CD14-positive monocyte (primary cell): ENCODE measurements at regions not wholly inside any gene's neighbourhood (a gene's known extent, or its start where the extent isn't known, plus 50 kb on each side); places are given as distances from the start of the nearest gene placed in this dataset.

Source experiments
- DNase-seq, 3 donors: peaks; one replicate each; pipeline ENCODE4 v3.0.0-alpha.2; 2011 to 2022
- H2AFZ ChIP-seq: 2 replicates; pipeline ENCODE4 v1.6.0; 2012; ENCODE audit warnings: mild to moderate bottlenecking, low read depth, low read length, inconsistent platforms; ENCODE audit not compliant: insufficient read depth, poor library complexity, severe bottlenecking
- H3K27ac ChIP-seq, 2 donors: 1 replicate in 1 of 2; 2 replicates in 1 of 2; pipeline ENCODE4 v1.5.1; 2012 to 2013; ENCODE audit warnings: low read length in 2 of 2, control low read depth in 1 of 2, inconsistent platforms in 1 of 2, low read depth in 1 of 2, mild to moderate bottlenecking in 1 of 2
- H3K27me3 ChIP-seq, 2 donors: one replicate each; pipeline versions ENCODE4 v1.6.0 to v1.6.1; 2011 to 2013; ENCODE audit warnings: low read length in 2 of 2; ENCODE audit not compliant: control insufficient read depth in 2 of 2, insufficient read depth in 2 of 2
- H3K36me3 ChIP-seq, 2 donors: replicated peaks in 1 of 2; 1 replicate in 1 of 2; 2 replicates in 1 of 2; pipeline versions ENCODE4 v1.5.1 to v1.6.1; 2012 to 2013; ENCODE audit warnings: low read length in 2 of 2, control low read depth in 1 of 2, inconsistent platforms in 1 of 2, mild to moderate bottlenecking in 1 of 2; ENCODE audit not compliant: insufficient read depth in 2 of 2, control insufficient read depth in 1 of 2
- H3K4me1 ChIP-seq, 2 donors: 1 replicate in 1 of 2; 2 replicates in 1 of 2; pipeline versions ENCODE4 v1.5.1 to v1.6.1; 2012 to 2013; ENCODE audit warnings: low read length in 2 of 2, control low read depth in 1 of 2, inconsistent platforms in 1 of 2, mild to moderate bottlenecking in 1 of 2, moderate library complexity in 1 of 2; ENCODE audit not compliant: insufficient read depth in 2 of 2, control insufficient read depth in 1 of 2
- H3K4me2 ChIP-seq: replicated peaks from 2 replicates; pipeline ENCODE3; 2012; ENCODE audit warnings: low read length, moderate library complexity, mild to moderate bottlenecking; ENCODE audit not compliant: poor library complexity, severe bottlenecking; ENCODE audit errors: extremely low read depth
- H3K4me3 ChIP-seq, 3 experiments: fragments of 200-600 bp in 1 of 3; sonication (generic) in 1 of 3; replicated peaks in 1 of 3; 1 replicate in 2 of 3; 2 replicates in 1 of 3; pipeline ENCODE4 v1.5.1; 2011 to 2013; ENCODE audit warnings: low read length in 3 of 3, mild to moderate bottlenecking in 3 of 3, control low read depth in 2 of 3, low read depth in 2 of 3, inconsistent platforms in 1 of 3, moderate library complexity in 1 of 3
- H3K79me2 ChIP-seq: 2 replicates; pipeline ENCODE4 v1.6.0; 2012; ENCODE audit warnings: mild to moderate bottlenecking, control low read depth, inconsistent platforms, low read length, moderate library complexity; ENCODE audit not compliant: insufficient read depth
- H3K9ac ChIP-seq: 2 replicates; pipeline ENCODE4 v1.6.0; 2017; ENCODE audit warnings: low read length, mild to moderate bottlenecking; ENCODE audit not compliant: insufficient read depth, poor library complexity, severe bottlenecking
- H3K9me3 ChIP-seq, 2 donors: replicated peaks in 1 of 2; 1 replicate in 1 of 2; 2 replicates in 1 of 2; pipeline versions ENCODE4 v1.5.1 to v1.6.1; 2012 to 2013; ENCODE audit warnings: low read length in 2 of 2, control low read depth in 1 of 2; ENCODE audit not compliant: control insufficient read depth in 1 of 2, insufficient read depth in 1 of 2
- H4K20me1 ChIP-seq: 2 replicates; pipeline ENCODE4 v1.6.0; 2012; ENCODE audit warnings: mild to moderate bottlenecking, low read length, control low read depth, moderate library complexity; ENCODE audit not compliant: insufficient read depth
- H3K27ac Mint-ChIP-seq, 7 donors: one replicate each; pipeline ENCODE4 v1.8.0; 2020; ENCODE audit warnings: mild to moderate bottlenecking in 7 of 7, mixed read lengths in 7 of 7, moderate library complexity in 6 of 7, inconsistent platforms in 2 of 7
- H3K27me3 Mint-ChIP-seq, 3 donors: one replicate each; pipeline ENCODE4 v1.8.0; 2021 to 2022; ENCODE audit warnings: low read depth in 3 of 3, mild to moderate bottlenecking in 3 of 3, mixed read lengths in 3 of 3, moderate library complexity in 3 of 3, inconsistent platforms in 1 of 3
- H3K36me3 Mint-ChIP-seq, 2 donors: one replicate each; pipeline ENCODE4 v1.8.0; 2020; ENCODE audit warnings: mixed read lengths in 2 of 2, inconsistent platforms in 1 of 2, mild to moderate bottlenecking in 1 of 2
- H3K4me1 Mint-ChIP-seq: one replicate; pipeline ENCODE4 v1.8.0; 2020; ENCODE audit warnings: mild to moderate bottlenecking, mixed read lengths
- H3K4me3 Mint-ChIP-seq, 2 donors: one replicate each; pipeline ENCODE4 v1.8.0; 2020; ENCODE audit warnings: mild to moderate bottlenecking in 2 of 2, mixed read lengths in 2 of 2, moderate library complexity in 1 of 2
- H3K9me3 Mint-ChIP-seq, 7 donors: one replicate each; pipeline ENCODE4 v1.8.0; 2020 to 2022; ENCODE audit warnings: mixed read lengths in 7 of 7, mild to moderate bottlenecking in 6 of 7, moderate library complexity in 6 of 7, inconsistent platforms in 2 of 7
- CTCF ChIP-seq: fragments of 200-600 bp; IDR thresholded peaks from one replicate; pipeline ENCODE4 v1.8.0; 2022; ENCODE audit warnings: antibody characterized with exemption, mild to moderate bottlenecking
- WGBS: methylation state at CpG from one replicate; pipeline ENCODE4 v1.1.5; 2013; ENCODE audit warnings: missing lambda C conversion rate; ENCODE audit not compliant: insufficient coverage; 5-methylcytosine and 5-hydroxymethylcytosine counted together
- intact Hi-C, 2 donors: fragments of 100-400 bp; cut with micrococcal nuclease; formaldehyde crosslinking; loops; one replicate each; pipeline versions ENCODE4 v1.15.0 to v1.15.1; 2023

GRCh38 chr17:79544142-79544914 lies 66.5 kb downstream of the RBFOX3 start:
- Histone ChIP-seq H3K27ac (no peak overlapping the region), H3K4me3 (no peak overlapping the region), H3K9me3 (no peaks in the 10 kb centered on the region), H3K79me2 (no peaks in the 10 kb centered on the region), H3K4me2 (no peak overlapping the region), H3K27me3 (no peaks in the 10 kb centered on the region), H3K36me3 (no peaks in the 10 kb centered on the region), H2AFZ (no peak overlapping the region), H4K20me1 (no peaks in the 10 kb centered on the region), H3K4me1 (no peaks in the 10 kb centered on the region), H3K9ac (no peak overlapping the region)
- Mint-ChIP-seq H3K27me3 (peaks cover 1 to 10% (median 4%) of the 10 kb centered on the region in 3 donors), H3K36me3 (no peaks in the 10 kb centered on the region), H3K4me1 (no peaks in the 10 kb centered on the region), H3K27ac (no peak overlapping the region), H3K9me3 (no peaks in the 10 kb centered on the region), H3K4me3 (no peak overlapping the region)
- no peak for DNase-seq
- WGBS: 87% methylated on average over 15 of the region's 19 CpGs
- intact Hi-C loops: no loop called here
- TF ChIP-seq CTCF: no peak

- H3K9me3 Mint-ChIP-seq: no peaks in the 10 kb centered on the region
- H3K4me3 Mint-ChIP-seq: no peak overlapping the region
- TF ChIP-seq CTCF: no peak
- H2AFZ ChIP-seq: no peak overlapping the region
- no peaks in the 10 kb centered on the region for H3K4me1 Mint-ChIP-seq
- no peaks in the 10 kb centered on the region for H3K27me3 ChIP-seq
- H3K36me3 ChIP-seq: no peaks in the 10 kb centered on the region
- H3K4me1 ChIP-seq: no peaks in the 10 kb centered on the region
- no peak overlapping the region for H3K27ac Mint-ChIP-seq
- H3K79me2 ChIP-seq: no peaks in the 10 kb centered on the region
- H3K9ac ChIP-seq: no peak overlapping the region
- no peak overlapping the region for H3K4me3 ChIP-seq
- H3K4me2 ChIP-seq: no peak overlapping the region
- intact Hi-C loops: no loop called here
- 74% methylated on average over 10 of the region's 15 CpGs for WGBS
- H3K27me3 Mint-ChIP-seq: peaks cover 1 to 10% (median 4%) of the 10 kb centered on the region in 3 donors
- no peaks in the 10 kb centered on the region for H3K36me3 Mint-ChIP-seq
- no peak for DNase-seq
- H3K27ac ChIP-seq: no peak overlapping the region
- no peaks in the 10 kb centered on the region for H4K20me1 ChIP-seq
- no peaks in the 10 kb centered on the region for H3K9me3 ChIP-seq
These were observed 67.3 kb downstream of the RBFOX3 start for GRCh38 chr17:79543531-79543930.
